ENCODE measurements at regions not wholly inside any gene's neighbourhood (a gene's known extent, or its start where the extent isn't known, plus 50 kb on each side); places are given as distances from the start of the nearest gene placed in this dataset.
"Not testable (repeated sequence)": the region's sequence is repeated elsewhere in the genome, so short reads cannot be mapped to it uniquely, and the experiment has no call there.

DNA sequence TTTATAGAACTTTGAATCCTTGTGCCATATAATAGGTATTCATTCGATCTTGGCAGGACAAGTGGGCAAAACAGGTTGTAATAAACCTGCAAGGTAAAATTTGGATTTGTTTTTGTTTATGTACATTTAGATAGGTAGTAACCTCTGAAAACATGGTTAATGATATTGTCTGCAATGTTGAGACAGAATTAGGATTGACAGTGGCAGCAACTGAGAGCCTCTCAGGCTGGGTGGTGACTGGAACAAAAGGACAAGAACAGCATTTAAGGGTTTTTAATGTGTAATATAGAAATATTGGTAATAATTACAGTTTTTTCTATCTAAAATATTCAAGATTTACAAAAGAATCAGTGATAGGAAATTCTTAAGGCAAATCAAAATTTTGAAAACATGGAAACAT, 382.0 kb downstream of the TFAP2B start:
- no peak for DNase-seq
- TF ChIP-seq, protein P1, sequence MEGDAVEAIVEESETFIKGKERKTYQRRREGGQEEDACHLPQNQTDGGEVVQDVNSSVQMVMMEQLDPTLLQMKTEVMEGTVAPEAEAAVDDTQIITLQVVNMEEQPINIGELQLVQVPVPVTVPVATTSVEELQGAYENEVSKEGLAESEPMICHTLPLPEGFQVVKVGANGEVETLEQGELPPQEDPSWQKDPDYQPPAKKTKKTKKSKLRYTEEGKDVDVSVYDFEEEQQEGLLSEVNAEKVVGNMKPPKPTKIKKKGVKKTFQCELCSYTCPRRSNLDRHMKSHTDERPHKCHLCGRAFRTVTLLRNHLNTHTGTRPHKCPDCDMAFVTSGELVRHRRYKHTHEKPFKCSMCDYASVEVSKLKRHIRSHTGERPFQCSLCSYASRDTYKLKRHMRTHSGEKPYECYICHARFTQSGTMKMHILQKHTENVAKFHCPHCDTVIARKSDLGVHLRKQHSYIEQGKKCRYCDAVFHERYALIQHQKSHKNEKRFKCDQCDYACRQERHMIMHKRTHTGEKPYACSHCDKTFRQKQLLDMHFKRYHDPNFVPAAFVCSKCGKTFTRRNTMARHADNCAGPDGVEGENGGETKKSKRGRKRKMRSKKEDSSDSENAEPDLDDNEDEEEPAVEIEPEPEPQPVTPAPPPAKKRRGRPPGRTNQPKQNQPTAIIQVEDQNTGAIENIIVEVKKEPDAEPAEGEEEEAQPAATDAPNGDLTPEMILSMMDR (IDR thresholded peaks at IDR 0.05; ENCODE audit: control extremely low read depth, extremely low read depth), result no peak
- 86 to 88% methylated on average over 1 of the region's 1 CpG for WGBS, 2 donors

DNA sequence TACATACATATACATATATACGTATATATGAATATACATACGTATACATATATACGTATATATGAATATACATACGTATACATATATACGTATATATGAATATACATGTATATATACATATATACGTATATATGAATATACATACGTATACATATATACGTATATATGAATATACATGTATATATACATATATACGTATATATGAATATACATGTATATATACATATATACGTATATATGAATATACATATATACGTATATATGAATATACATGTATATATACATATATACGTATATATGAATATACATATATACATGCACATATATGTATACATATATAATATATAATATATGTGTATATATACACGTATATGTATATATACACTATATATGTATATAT, 384.0 kb downstream of the TFAP2B start:
- H3K4me1 ChIP-seq (ENCODE audit: control insufficient read depth in 5 of 5, insufficient read depth in 5 of 5, low read length in 5 of 5); H3K9me3 ChIP-seq (ENCODE audit: control insufficient read depth in 4 of 4, insufficient read depth in 3 of 4, low read length in 3 of 4); H3K27ac ChIP-seq (ENCODE audit: low read depth in 1 of 2, low read length in 1 of 2); H3K9ac ChIP-seq (ENCODE audit: insufficient read depth in 1 of 2, low read length in 2 of 2); H3K4me3 ChIP-seq; DNase-seq; H3K27me3 ChIP-seq (ENCODE audit: control insufficient read depth in 3 of 3, insufficient read depth in 3 of 3, low read length in 2 of 3); ATAC-seq (ENCODE audit: insufficient read depth, low FRiP score); H3K36me3 ChIP-seq (ENCODE audit: control insufficient read depth in 4 of 4, insufficient read depth in 4 of 4, low read length in 4 of 4): not testable (repeated sequence)
- 95 to 96% methylated on average over 13 of the region's 13 CpGs for WGBS, 2 donors

More for the DNA sequence above, 382.0 kb downstream of the TFAP2B start:
- no peaks in the 10 kb centered on the region for H3K9me3 ChIP-seq (ENCODE audit: control insufficient read depth in 4 of 4, insufficient read depth in 3 of 4, low read length in 3 of 4)
- no peak overlapping the region for H3K4me3 ChIP-seq
- H3K27ac ChIP-seq (ENCODE audit: low read depth in 1 of 2, low read length in 1 of 2), result no peak overlapping the region
- H3K4me1 ChIP-seq (ENCODE audit: control insufficient read depth in 5 of 5, insufficient read depth in 5 of 5, low read length in 5 of 5), result no peaks in the 10 kb centered on the region
- no peaks in the 10 kb centered on the region for H3K27me3 ChIP-seq (ENCODE audit: control insufficient read depth in 3 of 3, insufficient read depth in 3 of 3, low read length in 2 of 3)
- ATAC-seq (ENCODE audit: insufficient read depth, low FRiP score), result no peak
- no peaks in the 10 kb centered on the region for H3K36me3 ChIP-seq (ENCODE audit: control insufficient read depth in 4 of 4, insufficient read depth in 4 of 4, low read length in 4 of 4)
- no peak overlapping the region for H3K9ac ChIP-seq (ENCODE audit: insufficient read depth in 1 of 2, low read length in 2 of 2)

DNA sequence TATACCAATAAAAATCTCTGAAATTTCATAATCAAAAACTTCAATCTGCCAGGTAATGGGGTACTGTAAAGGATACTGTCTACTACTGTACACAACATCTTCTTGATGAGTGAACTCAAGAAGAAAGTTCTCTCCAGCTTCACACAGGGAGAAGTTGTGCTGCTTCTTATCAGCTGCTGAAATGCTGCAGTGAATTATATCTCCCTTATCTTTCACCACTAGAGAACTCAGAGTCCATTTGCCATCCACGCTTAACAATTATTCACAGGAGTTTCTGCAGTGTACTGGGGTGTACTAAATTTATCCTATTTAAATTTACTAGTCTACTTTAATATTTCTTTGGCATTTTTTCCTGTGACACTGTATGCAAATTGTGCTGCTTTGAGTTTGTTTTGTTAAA, 384.8 kb downstream of the TFAP2B start:
- Histone ChIP-seq H3K4me3 (no peak overlapping the region), H3K27ac (ENCODE audit: low read depth in 1 of 2, low read length in 1 of 2) (no peak overlapping the region), H3K4me1 (ENCODE audit: control insufficient read depth in 5 of 5, insufficient read depth in 5 of 5, low read length in 5 of 5) (no peaks in the 10 kb centered on the region), H3K27me3 (ENCODE audit: control insufficient read depth in 3 of 3, insufficient read depth in 3 of 3, low read length in 2 of 3) (no peaks in the 10 kb centered on the region), H3K9ac (ENCODE audit: insufficient read depth in 1 of 2, low read length in 2 of 2) (no peak overlapping the region), H3K9me3 (ENCODE audit: control insufficient read depth in 4 of 4, insufficient read depth in 3 of 4, low read length in 3 of 4) (no peaks in the 10 kb centered on the region), H3K36me3 (ENCODE audit: control insufficient read depth in 4 of 4, insufficient read depth in 4 of 4, low read length in 4 of 4) (no peaks in the 10 kb centered on the region)
- no peak for ATAC-seq (ENCODE audit: insufficient read depth, low FRiP score)
- TF ChIP-seq, protein P1 (IDR thresholded peaks at IDR 0.05; ENCODE audit: control extremely low read depth, extremely low read depth), result no peak
- 59 to 84% methylated on average over 1 of the region's 1 CpG for WGBS, 2 donors
- DNase-seq, result no peak

DNA sequence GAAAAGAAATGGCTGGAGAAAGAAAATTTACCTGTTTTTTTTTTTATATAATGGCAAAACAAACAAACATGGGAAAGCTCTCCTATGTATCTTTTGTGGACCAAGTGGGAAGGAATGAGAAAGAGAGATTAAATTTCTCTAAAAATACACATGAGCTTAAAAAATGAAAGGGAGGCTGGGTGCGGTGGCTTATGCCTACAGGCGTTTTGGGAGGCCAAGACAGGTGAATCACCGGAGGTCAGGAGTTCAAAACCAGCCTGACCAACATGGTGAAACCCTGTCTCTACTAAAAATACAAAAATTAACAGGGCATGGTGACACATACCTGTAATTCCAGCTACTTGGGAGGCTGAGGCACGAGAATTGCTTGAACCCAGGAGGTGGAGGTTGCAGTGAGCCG, 388.0 kb downstream of the TFAP2B start:
- H3K9me3 ChIP-seq (ENCODE audit: control insufficient read depth in 4 of 4, insufficient read depth in 3 of 4, low read length in 3 of 4); ATAC-seq (ENCODE audit: insufficient read depth, low FRiP score); DNase-seq; H3K36me3 ChIP-seq (ENCODE audit: control insufficient read depth in 4 of 4, insufficient read depth in 4 of 4, low read length in 4 of 4); H3K27me3 ChIP-seq (ENCODE audit: control insufficient read depth in 3 of 3, insufficient read depth in 3 of 3, low read length in 2 of 3); H3K4me1 ChIP-seq (ENCODE audit: control insufficient read depth in 5 of 5, insufficient read depth in 5 of 5, low read length in 5 of 5); H3K9ac ChIP-seq (ENCODE audit: insufficient read depth in 1 of 2, low read length in 2 of 2); H3K4me3 ChIP-seq; H3K27ac ChIP-seq (ENCODE audit: low read depth in 1 of 2, low read length in 1 of 2): not testable (repeated sequence)
- 80 to 92% methylated on average over 5 of the region's 5 CpGs for WGBS, 2 donors

DNA sequence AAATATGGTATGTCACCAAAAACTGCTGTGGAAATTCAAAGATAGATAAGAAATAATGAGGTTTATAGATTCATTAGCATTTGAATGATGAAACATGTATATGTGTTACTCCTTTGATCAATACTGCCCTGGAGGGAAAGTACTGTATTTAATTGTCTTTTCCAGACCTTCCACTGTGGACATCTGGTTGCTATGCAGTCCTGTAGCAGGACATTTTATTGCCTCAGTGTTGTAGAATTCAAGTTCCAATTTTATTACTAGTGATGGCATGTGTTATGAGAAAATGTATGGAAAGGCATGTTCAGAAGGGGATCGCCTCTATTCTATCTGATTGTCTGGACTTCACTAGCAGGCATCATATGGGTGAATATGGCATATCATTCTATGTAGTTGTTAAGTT, 391.0 kb downstream of the TFAP2B start:
- no peak overlapping the region for H3K9ac ChIP-seq (ENCODE audit: insufficient read depth in 1 of 2, low read length in 2 of 2)
- no peaks in the 10 kb centered on the region for H3K36me3 ChIP-seq (ENCODE audit: control insufficient read depth in 4 of 4, insufficient read depth in 4 of 4, low read length in 4 of 4)
- H3K27me3 ChIP-seq (ENCODE audit: control insufficient read depth in 3 of 3, insufficient read depth in 3 of 3, low read length in 2 of 3), result peaks cover 0 to 4% (median 0%) of the 10 kb centered on the region in 3 donors
- H3K27ac ChIP-seq (ENCODE audit: low read depth in 1 of 2, low read length in 1 of 2), result no peak overlapping the region
- WGBS, 2 donors, result 82 to 94% methylated on average over 1 of the region's 1 CpG
- ATAC-seq (ENCODE audit: insufficient read depth, low FRiP score), result no peak
- H3K4me1 ChIP-seq (ENCODE audit: control insufficient read depth in 5 of 5, insufficient read depth in 5 of 5, low read length in 5 of 5), result peaks cover 0 to 1% (median 0%) of the 10 kb centered on the region in 5 donors
- no peak overlapping the region for H3K4me3 ChIP-seq
- no peak for DNase-seq
- H3K9me3 ChIP-seq (ENCODE audit: control insufficient read depth in 4 of 4, insufficient read depth in 3 of 4, low read length in 3 of 4), result no peaks in the 10 kb centered on the region
- TF ChIP-seq, protein P1 (IDR thresholded peaks at IDR 0.05; ENCODE audit: control extremely low read depth, extremely low read depth), result no peak
